Gastroesophageal sphincter (tissue), 4 donors: ENCODE measurements at regions not wholly inside any gene's neighbourhood (a gene's known extent, or its start where the extent isn't known, plus 50 kb on each side); places are given as distances from the start of the nearest gene placed in this dataset.

ENCODE experiments used
- ATAC-seq: fragments of 150-250 bp; one replicate; pipeline ENCODE4 v1.9.1; 2016; ENCODE audit warnings: mild to moderate bottlenecking, moderate library complexity
- H3K27ac ChIP-seq, 4 donors: fragments of 200-600 bp; sonication (generic) in 3 of 4; 1 replicate in 3 of 4; 2 replicates in 1 of 4; pipeline ENCODE4 v1.5.1; 2016 to 2019
- H3K27me3 ChIP-seq: fragments of 200-600 bp; sonication (generic); one replicate; pipeline ENCODE4 v1.5.1; 2019
- H3K36me3 ChIP-seq, 2 donors: fragments of 200-600 bp; sonication (generic); one replicate each; pipeline ENCODE4 v1.5.1; 2019; ENCODE audit warnings: control low read depth in 1 of 2
- H3K4me1 ChIP-seq, 3 donors: fragments of 200-600 bp; sonication (generic); 1 replicate in 2 of 3; 2 replicates in 1 of 3; pipeline ENCODE4 v1.5.1; 2016 to 2019; ENCODE audit warnings: control low read depth in 2 of 3
- H3K4me3 ChIP-seq, 2 donors: fragments of 200-600 bp; sonication (generic); one replicate each; pipeline ENCODE4 v1.5.1; 2019; ENCODE audit warnings: mild to moderate bottlenecking in 1 of 2, moderate library complexity in 1 of 2
- H3K9me3 ChIP-seq, 3 donors: fragments of 200-600 bp; sonication (generic); one replicate each; pipeline ENCODE4 v1.5.1; 2017 to 2019; ENCODE audit warnings: control low read depth in 2 of 3
- EP300 ChIP-seq: sonication (generic); formaldehyde crosslinking; IDR thresholded peaks from one replicate; pipeline ENCODE4 v1.6.1; 2017; ENCODE audit warnings: antibody characterized with exemption, mild to moderate bottlenecking
- POLR2A ChIP-seq, 2 donors: fragments of 450-650 bp; IDR thresholded peaks; one replicate each; pipeline ENCODE4 v1.6.1; 2017; ENCODE audit warnings: antibody characterized with exemption in 2 of 2, mild to moderate bottlenecking in 2 of 2, moderate library complexity in 1 of 2
- POLR2AphosphoS5 ChIP-seq: sonication (generic); formaldehyde crosslinking; IDR thresholded peaks from one replicate; pipeline ENCODE4 v1.6.1; 2017; ENCODE audit warnings: antibody characterized with exemption
- WGBS, 2 donors: methylation state at CpG; one replicate each; pipeline ENCODE4 v1.1.5; 2018; ENCODE audit warnings: low coverage in 1 of 2; 5-methylcytosine and 5-hydroxymethylcytosine counted together
- TF ChIP-seq, protein P1 (sequence below), 4 experiments: fragments of 200-600 bp in 2 of 4; fragments of 450-650 bp in 2 of 4; sonication (generic) in 1 of 4; IDR thresholded peaks; one replicate each; pipeline ENCODE4 v1.5.1; 2017 to 2019; ENCODE audit warnings: antibody characterized with exemption in 4 of 4, mild to moderate bottlenecking in 2 of 4, moderate library complexity in 2 of 4

DNA sequence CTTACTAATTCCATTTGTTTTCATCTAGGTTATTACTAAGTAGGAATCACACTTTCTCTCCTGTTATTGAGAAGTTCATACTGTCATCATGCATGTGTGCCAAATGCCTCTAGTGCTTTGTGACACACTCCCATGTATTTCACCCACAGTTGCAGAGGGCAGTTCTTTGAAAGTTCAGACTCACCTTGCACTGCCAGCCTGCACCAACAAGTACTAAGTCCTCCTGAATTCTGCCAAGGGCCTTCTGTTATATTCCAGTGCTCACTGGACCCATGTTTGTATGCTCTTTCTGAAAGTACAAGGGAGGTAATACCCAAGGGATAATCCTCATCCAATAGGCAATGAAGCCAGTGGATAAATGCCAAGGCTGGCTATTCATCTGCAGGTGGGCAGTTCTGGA, 136.6 kb upstream of the ARPP21 start:
- Histone ChIP-seq H3K4me1 (no peaks in the 10 kb centered on the region), H3K27ac (no peak overlapping the region), H3K4me3 (no peak overlapping the region), H3K9me3 (no peaks in the 10 kb centered on the region), H3K27me3 (no peaks in the 10 kb centered on the region), H3K36me3 (no peaks in the 10 kb centered on the region)
- no peak for ATAC-seq
- no peak for TF ChIP-seq EP300
- no peak for TF ChIP-seq POLR2A (IDR thresholded peaks at IDR 0.05)
- TF ChIP-seq POLR2AphosphoS5 = no peak
- TF ChIP-seq, protein P1, sequence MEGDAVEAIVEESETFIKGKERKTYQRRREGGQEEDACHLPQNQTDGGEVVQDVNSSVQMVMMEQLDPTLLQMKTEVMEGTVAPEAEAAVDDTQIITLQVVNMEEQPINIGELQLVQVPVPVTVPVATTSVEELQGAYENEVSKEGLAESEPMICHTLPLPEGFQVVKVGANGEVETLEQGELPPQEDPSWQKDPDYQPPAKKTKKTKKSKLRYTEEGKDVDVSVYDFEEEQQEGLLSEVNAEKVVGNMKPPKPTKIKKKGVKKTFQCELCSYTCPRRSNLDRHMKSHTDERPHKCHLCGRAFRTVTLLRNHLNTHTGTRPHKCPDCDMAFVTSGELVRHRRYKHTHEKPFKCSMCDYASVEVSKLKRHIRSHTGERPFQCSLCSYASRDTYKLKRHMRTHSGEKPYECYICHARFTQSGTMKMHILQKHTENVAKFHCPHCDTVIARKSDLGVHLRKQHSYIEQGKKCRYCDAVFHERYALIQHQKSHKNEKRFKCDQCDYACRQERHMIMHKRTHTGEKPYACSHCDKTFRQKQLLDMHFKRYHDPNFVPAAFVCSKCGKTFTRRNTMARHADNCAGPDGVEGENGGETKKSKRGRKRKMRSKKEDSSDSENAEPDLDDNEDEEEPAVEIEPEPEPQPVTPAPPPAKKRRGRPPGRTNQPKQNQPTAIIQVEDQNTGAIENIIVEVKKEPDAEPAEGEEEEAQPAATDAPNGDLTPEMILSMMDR (IDR thresholded peaks at IDR 0.05) = no peak

DNA sequence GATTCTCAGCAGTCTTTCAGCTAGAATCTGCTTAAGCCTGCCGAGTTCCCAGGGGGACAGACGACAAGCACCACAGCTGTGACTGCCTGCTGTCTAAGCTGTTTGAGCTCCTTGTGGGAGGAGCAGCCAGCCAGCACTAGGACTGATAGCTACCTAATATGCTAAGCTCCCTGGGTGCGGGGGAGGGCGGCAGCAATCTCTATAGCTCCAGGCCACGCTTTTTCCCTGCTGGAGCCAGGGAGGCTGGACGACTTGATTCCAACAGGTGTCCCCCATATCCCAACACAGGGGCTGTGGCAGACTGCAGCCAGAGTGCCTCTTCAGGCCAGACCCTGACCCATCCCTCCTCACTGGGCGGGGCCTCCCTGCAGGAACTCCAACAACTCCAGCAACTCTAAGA, 134.1 kb upstream of the ARPP21 start:
- whole genome bisulfite sequencing, 2 donors = 15% methylated on average over 2 of the region's 7 CpGs; no CpG with 5 or more reads in 1 of the 2 donors
- H3K27ac ChIP-seq = no peak overlapping the region
- no peaks in the 10 kb centered on the region for H3K36me3 ChIP-seq
- no peak for ATAC-seq
- H3K9me3 ChIP-seq = no peaks in the 10 kb centered on the region
- H3K4me1 ChIP-seq = no peaks in the 10 kb centered on the region
- H3K4me3 ChIP-seq = no peak overlapping the region
- H3K27me3 ChIP-seq = no peaks in the 10 kb centered on the region
- TF ChIP-seq POLR2AphosphoS5 = no peak
- TF ChIP-seq EP300 = no peak
- TF ChIP-seq POLR2A (IDR thresholded peaks at IDR 0.05) = no peak
- TF ChIP-seq, protein P1 (IDR thresholded peaks at IDR 0.05) = no peak

DNA sequence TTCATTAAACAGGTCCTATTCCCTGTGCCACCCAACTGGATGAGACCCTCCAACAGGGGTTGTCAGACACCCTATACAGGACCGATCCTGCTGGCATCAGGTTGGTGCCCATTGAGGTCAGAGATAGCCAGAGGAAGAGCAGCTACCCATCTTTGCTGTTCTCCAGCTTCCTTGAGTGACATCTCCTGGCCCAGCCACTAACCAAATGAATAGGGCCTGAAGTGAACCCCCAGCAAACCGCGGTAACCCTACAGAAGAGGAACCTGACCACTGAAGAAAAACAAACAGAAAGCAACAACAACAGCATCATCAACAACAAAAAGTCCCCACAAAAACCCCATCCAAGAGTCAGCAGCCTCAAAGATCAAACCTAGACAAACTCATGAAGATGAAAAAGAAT, 133.6 kb upstream of the ARPP21 start:
- Histone ChIP-seq H3K4me3 (no peak overlapping the region), H3K4me1 (no peaks in the 10 kb centered on the region), H3K27me3 (no peaks in the 10 kb centered on the region), H3K27ac (no peak overlapping the region), H3K9me3 (no peaks in the 10 kb centered on the region), H3K36me3 (no peaks in the 10 kb centered on the region)
- ATAC-seq = no peak
- 100% methylated on average over 1 of the region's 3 CpGs; no CpG with 5 or more reads in 1 of the 2 donors for WGBS, 2 donors
- TF ChIP-seq POLR2A (IDR thresholded peaks at IDR 0.05) (no peak), POLR2AphosphoS5 (no peak), EP300 (no peak)
- TF ChIP-seq, protein P1 (IDR thresholded peaks at IDR 0.05) = no peak

DNA sequence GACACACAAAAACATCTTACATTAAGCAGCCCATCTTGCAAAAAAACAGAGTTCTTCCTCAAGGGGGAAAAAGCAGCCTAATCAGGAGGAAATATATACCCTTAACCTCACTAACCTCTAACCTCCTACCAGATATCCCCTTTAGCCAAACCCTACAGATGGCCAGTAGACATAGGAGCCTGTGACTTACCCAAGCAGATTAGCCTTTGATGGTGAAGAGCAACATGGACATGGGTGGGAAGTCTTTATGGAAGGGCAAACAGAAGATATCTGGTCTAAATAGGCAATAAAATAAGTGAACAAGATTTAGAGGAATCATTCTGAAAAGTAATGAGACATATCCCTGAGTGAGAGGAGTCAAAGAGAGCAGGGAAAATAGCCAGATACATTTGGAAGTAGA, 119.4 kb upstream of the ARPP21 start:
- no peaks in the 10 kb centered on the region for H3K36me3 ChIP-seq
- H3K27ac ChIP-seq = no peak overlapping the region
- H3K27me3 ChIP-seq = no peaks in the 10 kb centered on the region
- no peaks in the 10 kb centered on the region for H3K4me1 ChIP-seq
- H3K9me3 ChIP-seq = no peaks in the 10 kb centered on the region
- no peak for ATAC-seq
- no peak overlapping the region for H3K4me3 ChIP-seq
- no peak for TF ChIP-seq EP300
- TF ChIP-seq POLR2AphosphoS5 = no peak
- TF ChIP-seq, protein P1 (IDR thresholded peaks at IDR 0.05) = no peak
- no peak for TF ChIP-seq POLR2A (IDR thresholded peaks at IDR 0.05)

DNA sequence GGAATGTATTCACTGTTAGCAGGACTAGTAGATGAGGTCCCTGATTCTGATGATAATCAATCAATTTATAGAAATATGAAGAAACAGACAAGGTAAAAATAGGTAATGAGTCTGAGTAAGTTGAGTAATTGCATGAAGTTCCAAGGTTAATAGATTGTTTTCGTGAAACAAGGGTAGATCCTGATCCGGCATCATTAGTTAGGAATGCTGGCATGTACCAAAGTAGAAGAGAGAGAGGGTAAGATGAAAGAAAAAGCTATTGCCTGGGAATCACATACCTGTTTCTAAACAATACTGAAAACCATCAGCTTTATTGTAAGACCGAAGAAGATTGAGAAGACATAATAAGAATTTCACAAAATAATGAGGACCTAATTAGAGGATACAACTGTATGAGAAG, 118.1 kb upstream of the ARPP21 start:
- no peaks in the 10 kb centered on the region for H3K9me3 ChIP-seq
- no peak for ATAC-seq
- H3K27ac ChIP-seq = no peak overlapping the region
- 78 to 85% methylated on average over 3 of the region's 3 CpGs for WGBS, 2 donors
- no peaks in the 10 kb centered on the region for H3K36me3 ChIP-seq
- H3K4me3 ChIP-seq = no peak overlapping the region
- TF ChIP-seq EP300 = no peak
- TF ChIP-seq POLR2A (IDR thresholded peaks at IDR 0.05) = no peak
- no peak for TF ChIP-seq POLR2AphosphoS5
- TF ChIP-seq, protein P1 (IDR thresholded peaks at IDR 0.05) = no peak
- no peaks in the 10 kb centered on the region for H3K4me1 ChIP-seq
- H3K27me3 ChIP-seq = no peaks in the 10 kb centered on the region
